Ishikawa (cell line): ENCODE measurements at regions not wholly inside any gene's neighbourhood (a gene's known extent, or its start where the extent isn't known, plus 50 kb on each side); places are given as distances from the start of the nearest gene placed in this dataset.

Experiments
- MAX ChIP-seq: IDR thresholded peaks from 2 replicates; pipeline ENCODE4 v1.6.1; 2012
- NFIC ChIP-seq: IDR thresholded peaks from 2 replicates; pipeline ENCODE4 v1.6.1; 2012
- RAD21 ChIP-seq: IDR thresholded peaks from 2 replicates; pipeline ENCODE4 v1.6.1; 2012; ENCODE audit warnings: low read depth
- TAF1 ChIP-seq: IDR thresholded peaks from 2 replicates; pipeline ENCODE4 v1.6.1; 2012; ENCODE audit warnings: low read depth, mild to moderate bottlenecking
- TCF12 ChIP-seq: IDR thresholded peaks from 2 replicates; pipeline ENCODE4 v1.6.1; 2012; ENCODE audit warnings: low read depth
- YY1 ChIP-seq: IDR thresholded peaks from 2 replicates; pipeline ENCODE4 v1.6.1; 2012; ENCODE audit warnings: low read depth
- TF ChIP-seq, protein P1 (sequence below): IDR thresholded peaks from 2 replicates; pipeline ENCODE4 v1.6.1; 2012

- no peak for TF ChIP-seq TCF12
- TF ChIP-seq YY1: no peak
- TF ChIP-seq NFIC: no peak
- no peak for TF ChIP-seq TAF1
- TF ChIP-seq MAX: no peak
- TF ChIP-seq, protein P1, sequence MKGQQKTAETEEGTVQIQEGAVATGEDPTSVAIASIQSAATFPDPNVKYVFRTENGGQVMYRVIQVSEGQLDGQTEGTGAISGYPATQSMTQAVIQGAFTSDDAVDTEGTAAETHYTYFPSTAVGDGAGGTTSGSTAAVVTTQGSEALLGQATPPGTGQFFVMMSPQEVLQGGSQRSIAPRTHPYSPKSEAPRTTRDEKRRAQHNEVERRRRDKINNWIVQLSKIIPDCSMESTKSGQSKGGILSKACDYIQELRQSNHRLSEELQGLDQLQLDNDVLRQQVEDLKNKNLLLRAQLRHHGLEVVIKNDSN: no peak
- no peak for TF ChIP-seq RAD21
These were observed 185.8 kb upstream of the CNTNAP5 start for GRCh38 chr2:123839326-123839725.
